OCI-LY1 (cell line): ENCODE measurements at regions not wholly inside any gene's neighbourhood (a gene's known extent, or its start where the extent isn't known, plus 50 kb on each side); places are given as distances from the start of the nearest gene placed in this dataset.

Experiments used
- H2AFZ ChIP-seq: fragments of 200-600 bp; sonication (generic), shearing (Covaris generic); 2 replicates; pipeline ENCODE4 v1.6.0; 2014; ENCODE audit warnings: antibody characterized with exemption, mild to moderate bottlenecking, low read length
- H3F3A ChIP-seq: fragments of 200-600 bp; sonication (generic), shearing (Covaris generic); 2 replicates; pipeline ENCODE4 v1.6.0; 2014; ENCODE audit warnings: mild to moderate bottlenecking, antibody characterized with exemption, low read length, moderate library complexity; ENCODE audit not compliant: insufficient read depth
- H3K27ac ChIP-seq: fragments of 200-600 bp; sonication (generic); 2 replicates; pipeline ENCODE4 v1.5.1; 2014; ENCODE audit warnings: low read length, mixed run types, mild to moderate bottlenecking, low read depth; ENCODE audit not compliant: poor library complexity, severe bottlenecking
- H3K27me3 ChIP-seq: fragments of 200-600 bp; sonication (generic); 2 replicates; pipeline ENCODE4 v1.6.0; 2014; ENCODE audit warnings: antibody characterized with exemption, mild to moderate bottlenecking, low read length, moderate library complexity; ENCODE audit not compliant: insufficient read depth
- H3K36me3 ChIP-seq: fragments of 200-600 bp; sonication (generic); 2 replicates; pipeline ENCODE4 v1.6.1; 2014; ENCODE audit warnings: mild to moderate bottlenecking, antibody characterized with exemption, low read length, moderate library complexity, mixed read lengths; ENCODE audit not compliant: insufficient read depth
- H3K4me1 ChIP-seq: fragments of 200-600 bp; sonication (generic); 2 replicates; pipeline ENCODE4 v1.5.1; 2014; ENCODE audit warnings: mild to moderate bottlenecking, low read length, moderate library complexity; ENCODE audit not compliant: insufficient read depth, severe bottlenecking
- H3K4me2 ChIP-seq: fragments of 200-600 bp; sonication (generic), shearing (Covaris generic); 2 replicates; pipeline ENCODE4 v1.6.1; 2014; ENCODE audit warnings: low read length
- H3K4me3 ChIP-seq: fragments of 200-600 bp; sonication (generic); 2 replicates; pipeline ENCODE4 v1.5.1; 2014; ENCODE audit warnings: low read length, low read depth, mild to moderate bottlenecking, mixed read lengths; ENCODE audit not compliant: poor library complexity, severe bottlenecking
- H3K79me2 ChIP-seq: fragments of 200-600 bp; shearing (Covaris generic); 2 replicates; pipeline ENCODE4 v1.6.1; 2016; ENCODE audit warnings: mixed run types, low read length, mixed read lengths; ENCODE audit not compliant: insufficient read depth
- H3K9ac ChIP-seq: fragments of 200-600 bp; sonication (generic), shearing (Covaris generic); 2 replicates; pipeline ENCODE4 v1.6.1; 2014; ENCODE audit warnings: mild to moderate bottlenecking, low read length, mixed read lengths
- H3K9me2 ChIP-seq: fragments of 200-600 bp; sonication (generic), shearing (Covaris generic); 2 replicates; pipeline ENCODE4 v1.6.1; 2014; ENCODE audit warnings: low read depth, mild to moderate bottlenecking, low read length, mixed read lengths
- H3K9me3 ChIP-seq: fragments of 200-600 bp; shearing (Covaris generic); 2 replicates; pipeline ENCODE4 v1.6.1; 2014; ENCODE audit warnings: low read length, mixed read lengths
- H4K20me1 ChIP-seq: fragments of 200-600 bp; sonication (generic), shearing (Covaris generic); 2 replicates; pipeline ENCODE4 v1.6.0; 2016; ENCODE audit warnings: mild to moderate bottlenecking, low read length; ENCODE audit not compliant: insufficient read depth
- EZH2 ChIP-seq: fragments of 200-600 bp; sonication (generic), shearing (Covaris generic); IDR thresholded peaks from 2 replicates; pipeline ENCODE4 v1.8.0; 2017; ENCODE audit warnings: borderline replicate concordance, mixed run types, mild to moderate bottlenecking, antibody characterized with exemption, low read length, moderate library complexity, mixed read lengths
- TF ChIP-seq, protein P1 (sequence below): fragments of 200-600 bp; sonication (generic), shearing (Covaris generic); IDR thresholded peaks from 2 replicates; pipeline ENCODE4 v1.5.1; 2017; ENCODE audit warnings: mild to moderate bottlenecking, antibody characterized with exemption, low read length, moderate library complexity, mixed read lengths

DNA sequence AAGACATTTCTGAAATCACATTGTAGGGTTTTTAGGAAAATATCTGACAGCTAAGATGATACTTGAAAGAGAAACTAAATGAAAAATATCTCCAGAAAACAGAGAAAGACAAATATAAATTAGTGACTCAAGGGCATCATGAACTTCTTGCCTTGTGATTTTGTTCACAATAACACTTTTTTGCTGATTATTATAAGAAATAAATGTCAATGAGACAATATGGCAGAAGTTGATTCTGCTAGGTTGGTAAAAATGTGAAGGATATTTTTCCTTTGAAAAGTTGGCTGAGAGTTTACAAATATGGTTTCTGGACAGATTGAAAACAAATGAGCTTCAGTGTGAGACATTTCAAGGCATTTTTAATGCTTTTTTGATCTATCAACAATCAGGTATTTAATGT, 1631.2 kb upstream of the ACVR2A start:
- TF ChIP-seq, protein P1, sequence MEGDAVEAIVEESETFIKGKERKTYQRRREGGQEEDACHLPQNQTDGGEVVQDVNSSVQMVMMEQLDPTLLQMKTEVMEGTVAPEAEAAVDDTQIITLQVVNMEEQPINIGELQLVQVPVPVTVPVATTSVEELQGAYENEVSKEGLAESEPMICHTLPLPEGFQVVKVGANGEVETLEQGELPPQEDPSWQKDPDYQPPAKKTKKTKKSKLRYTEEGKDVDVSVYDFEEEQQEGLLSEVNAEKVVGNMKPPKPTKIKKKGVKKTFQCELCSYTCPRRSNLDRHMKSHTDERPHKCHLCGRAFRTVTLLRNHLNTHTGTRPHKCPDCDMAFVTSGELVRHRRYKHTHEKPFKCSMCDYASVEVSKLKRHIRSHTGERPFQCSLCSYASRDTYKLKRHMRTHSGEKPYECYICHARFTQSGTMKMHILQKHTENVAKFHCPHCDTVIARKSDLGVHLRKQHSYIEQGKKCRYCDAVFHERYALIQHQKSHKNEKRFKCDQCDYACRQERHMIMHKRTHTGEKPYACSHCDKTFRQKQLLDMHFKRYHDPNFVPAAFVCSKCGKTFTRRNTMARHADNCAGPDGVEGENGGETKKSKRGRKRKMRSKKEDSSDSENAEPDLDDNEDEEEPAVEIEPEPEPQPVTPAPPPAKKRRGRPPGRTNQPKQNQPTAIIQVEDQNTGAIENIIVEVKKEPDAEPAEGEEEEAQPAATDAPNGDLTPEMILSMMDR, result no peak
- no peak for TF ChIP-seq EZH2
- Histone ChIP-seq H2AFZ (no peak overlapping the region), H3K9me2 (no peaks in the 10 kb centered on the region), H3K4me2 (no peak overlapping the region), H4K20me1 (no peaks in the 10 kb centered on the region), H3K4me3 (no peak overlapping the region), H3F3A (no peaks in the 10 kb centered on the region), H3K4me1 (no peaks in the 10 kb centered on the region), H3K27ac (no peak overlapping the region), H3K79me2 (no peaks in the 10 kb centered on the region), H3K27me3 (no peaks in the 10 kb centered on the region), H3K9me3 (no peaks in the 10 kb centered on the region), H3K36me3 (no peaks in the 10 kb centered on the region), H3K9ac (no peak overlapping the region)

DNA sequence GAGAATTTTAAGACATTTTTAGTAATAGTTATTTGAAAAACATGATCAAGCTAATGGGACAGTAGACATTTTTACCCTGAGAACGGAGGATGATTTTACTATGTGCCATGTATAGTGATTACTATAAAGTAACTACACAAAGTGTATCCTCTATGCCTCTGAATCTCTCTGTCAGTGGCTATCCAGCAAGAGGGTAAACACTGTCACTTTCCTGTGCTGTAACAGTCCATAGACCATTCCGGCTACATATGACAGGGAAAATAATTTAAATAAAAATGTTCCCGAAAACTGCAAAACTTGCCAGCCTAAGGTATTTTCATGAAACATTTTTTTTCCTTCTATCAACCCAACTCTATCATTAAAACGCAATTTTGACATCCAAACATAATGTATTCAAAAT, 1632.2 kb upstream of the ACVR2A start:
- Histone ChIP-seq H3K9me2 (no peaks in the 10 kb centered on the region), H3K4me2 (no peak overlapping the region), H3K27me3 (no peaks in the 10 kb centered on the region), H3F3A (no peaks in the 10 kb centered on the region), H3K27ac (no peak overlapping the region), H2AFZ (no peak overlapping the region), H3K9me3 (no peaks in the 10 kb centered on the region), H3K4me1 (no peaks in the 10 kb centered on the region), H4K20me1 (no peaks in the 10 kb centered on the region), H3K36me3 (no peaks in the 10 kb centered on the region), H3K79me2 (no peaks in the 10 kb centered on the region), H3K9ac (no peak overlapping the region), H3K4me3 (no peak overlapping the region)
- TF ChIP-seq EZH2, result no peak
- TF ChIP-seq, protein P1, result no peak

DNA sequence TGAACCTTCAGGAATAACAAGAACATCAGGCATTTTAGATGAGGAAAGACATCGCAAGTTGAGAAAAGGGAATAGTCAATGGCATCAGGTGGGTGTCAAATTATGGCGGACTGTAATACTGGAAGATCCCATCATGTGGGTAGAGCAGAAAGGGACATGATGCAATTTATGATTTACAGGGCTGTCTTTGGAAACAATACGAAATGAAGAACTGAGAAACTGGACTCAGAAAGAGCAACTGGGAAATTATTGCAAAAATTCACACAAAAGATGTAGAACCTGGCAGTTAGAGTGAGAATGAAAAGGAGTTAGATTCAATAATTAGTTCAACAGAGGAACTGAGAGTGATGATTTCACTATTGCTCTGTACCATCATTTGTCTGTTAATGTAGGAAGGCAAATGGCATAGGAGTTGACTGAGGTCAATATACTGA, 1635.0 kb upstream of the ACVR2A start:
- no peak for TF ChIP-seq EZH2
- Histone ChIP-seq H3K9ac (no peak overlapping the region), H3K36me3 (no peaks in the 10 kb centered on the region), H2AFZ (no peak overlapping the region), H4K20me1 (no peaks in the 10 kb centered on the region), H3K27me3 (no peaks in the 10 kb centered on the region), H3K27ac (no peak overlapping the region), H3K9me3 (no peaks in the 10 kb centered on the region), H3F3A (no peaks in the 10 kb centered on the region), H3K4me3 (no peak overlapping the region), H3K79me2 (no peaks in the 10 kb centered on the region), H3K4me2 (no peak overlapping the region), H3K9me2 (no peaks in the 10 kb centered on the region), H3K4me1 (no peaks in the 10 kb centered on the region)

DNA sequence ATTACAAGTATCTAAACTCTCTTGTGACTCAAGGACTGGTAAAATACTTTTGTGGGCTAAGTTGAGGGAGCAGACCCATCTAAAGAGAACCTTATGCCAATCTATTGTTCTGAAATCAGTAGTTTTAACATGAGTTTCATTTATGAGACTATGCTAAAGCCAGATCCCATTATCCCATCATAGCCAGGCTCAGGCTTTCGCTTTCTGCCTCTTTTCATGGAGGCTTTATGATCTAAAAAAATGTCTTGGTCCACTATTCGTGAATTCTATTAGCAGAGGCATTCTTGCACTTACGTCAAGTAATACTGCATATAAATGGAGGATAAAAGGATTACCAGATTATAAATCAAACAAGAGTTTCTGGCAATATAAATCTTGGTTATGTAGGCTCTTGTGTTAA, 1636.9 kb upstream of the ACVR2A start:
- Histone ChIP-seq H3K79me2 (no peaks in the 10 kb centered on the region), H4K20me1 (no peaks in the 10 kb centered on the region), H3K4me1 (no peaks in the 10 kb centered on the region), H2AFZ (no peak overlapping the region), H3K9ac (no peak overlapping the region), H3K27ac (no peak overlapping the region), H3K4me2 (no peak overlapping the region), H3K9me3 (no peaks in the 10 kb centered on the region), H3F3A (no peaks in the 10 kb centered on the region), H3K4me3 (no peak overlapping the region), H3K27me3 (no peaks in the 10 kb centered on the region), H3K36me3 (no peaks in the 10 kb centered on the region), H3K9me2 (no peaks in the 10 kb centered on the region)
- TF ChIP-seq EZH2, result no peak
- TF ChIP-seq, protein P1, result no peak
